ENCODE measurements at regions not wholly inside any gene's neighbourhood (a gene's known extent, or its start where the extent isn't known, plus 50 kb on each side); places are given as distances from the start of the nearest gene placed in this dataset.
A peak's percentile ranks its signal among the peaks of the same experiment; 100 is the strongest.
"Not testable (repeated sequence)": the region's sequence is repeated elsewhere in the genome, so short reads cannot be mapped to it uniquely, and the experiment has no call there.

DNA sequence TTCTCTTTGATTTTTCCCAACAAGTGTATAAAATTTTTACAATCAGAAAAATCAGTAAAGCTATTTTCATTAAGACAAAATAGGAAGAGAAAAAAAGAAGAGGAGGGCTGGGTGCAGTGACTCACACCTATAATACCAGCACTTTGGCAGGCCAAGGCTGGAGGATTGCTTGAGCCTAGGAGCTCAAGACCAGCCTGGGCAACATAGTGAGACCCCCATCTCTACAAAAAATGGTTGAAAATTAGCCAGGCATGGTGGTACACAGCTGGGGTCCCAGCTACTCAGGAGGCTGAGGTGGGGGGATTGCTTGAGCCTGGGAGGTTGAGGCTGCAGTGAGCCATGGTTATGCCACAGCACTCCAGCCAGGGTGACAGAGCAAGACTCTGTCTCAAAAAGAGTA, 172.3 kb downstream of the AKR1D1 start:
- DNase-seq: no peak
- Histone ChIP-seq H3K36me3 (no peaks in the 10 kb centered on the region), H3K4me1 (no peaks in the 10 kb centered on the region), H3K9me3 (no peaks in the 10 kb centered on the region), H3K4me3 (no peak overlapping the region), H3K27ac (no peak overlapping the region), H3K27me3 (no peaks in the 10 kb centered on the region)
- no peak for ATAC-seq
- TF ChIP-seq POLR2A (IDR thresholded peaks at IDR 0.05): no peak
- TF ChIP-seq, protein P1, sequence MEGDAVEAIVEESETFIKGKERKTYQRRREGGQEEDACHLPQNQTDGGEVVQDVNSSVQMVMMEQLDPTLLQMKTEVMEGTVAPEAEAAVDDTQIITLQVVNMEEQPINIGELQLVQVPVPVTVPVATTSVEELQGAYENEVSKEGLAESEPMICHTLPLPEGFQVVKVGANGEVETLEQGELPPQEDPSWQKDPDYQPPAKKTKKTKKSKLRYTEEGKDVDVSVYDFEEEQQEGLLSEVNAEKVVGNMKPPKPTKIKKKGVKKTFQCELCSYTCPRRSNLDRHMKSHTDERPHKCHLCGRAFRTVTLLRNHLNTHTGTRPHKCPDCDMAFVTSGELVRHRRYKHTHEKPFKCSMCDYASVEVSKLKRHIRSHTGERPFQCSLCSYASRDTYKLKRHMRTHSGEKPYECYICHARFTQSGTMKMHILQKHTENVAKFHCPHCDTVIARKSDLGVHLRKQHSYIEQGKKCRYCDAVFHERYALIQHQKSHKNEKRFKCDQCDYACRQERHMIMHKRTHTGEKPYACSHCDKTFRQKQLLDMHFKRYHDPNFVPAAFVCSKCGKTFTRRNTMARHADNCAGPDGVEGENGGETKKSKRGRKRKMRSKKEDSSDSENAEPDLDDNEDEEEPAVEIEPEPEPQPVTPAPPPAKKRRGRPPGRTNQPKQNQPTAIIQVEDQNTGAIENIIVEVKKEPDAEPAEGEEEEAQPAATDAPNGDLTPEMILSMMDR (IDR thresholded peaks at IDR 0.05 in 4 of 5, conservative IDR thresholded peaks at IDR 0.05 in 1 of 5): no peak
- intact Hi-C loops (cut with DNase I; ENCODE audit: low total_unique reads) (no loop called here), in situ Hi-C loops (cut with MboI; ENCODE audit: low sequenced_read_pairs in 4 of 4) (no loop called here)

DNA sequence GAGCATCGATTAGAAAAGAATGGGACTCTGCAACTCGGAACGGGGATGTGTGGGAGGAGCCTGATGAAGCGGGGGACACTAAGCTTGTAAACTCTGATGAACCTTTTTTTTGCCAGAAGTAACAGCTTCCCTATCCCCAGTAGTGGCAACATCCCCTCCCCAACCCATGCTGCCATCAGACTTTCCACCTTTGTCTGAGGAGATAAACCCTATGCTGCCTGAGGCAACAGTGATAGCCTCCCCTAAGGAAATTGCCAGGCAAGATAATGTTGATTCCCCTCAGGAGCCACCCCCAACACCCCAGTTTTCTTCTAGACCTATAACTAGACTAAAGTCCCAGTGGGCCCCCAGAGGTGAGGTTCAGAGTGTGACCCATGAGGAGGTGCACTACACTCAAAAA, 173.7 kb downstream of the AKR1D1 start:
- no peak overlapping the region for H3K4me3 ChIP-seq
- no peaks in the 10 kb centered on the region for H3K36me3 ChIP-seq
- H3K4me1 ChIP-seq: no peaks in the 10 kb centered on the region
- ATAC-seq (no peak), DNase-seq (no peak)
- in situ Hi-C loops (cut with MboI; ENCODE audit: low sequenced_read_pairs in 4 of 4): no loop called here
- no peaks in the 10 kb centered on the region for H3K9me3 ChIP-seq
- H3K27ac ChIP-seq: no peak overlapping the region
- no peak for TF ChIP-seq POLR2A (IDR thresholded peaks at IDR 0.05)
- TF ChIP-seq, protein P1 (IDR thresholded peaks at IDR 0.05 in 4 of 5, conservative IDR thresholded peaks at IDR 0.05 in 1 of 5): no peak
- intact Hi-C loops (cut with DNase I; ENCODE audit: low total_unique reads): no loop called here
- no peaks in the 10 kb centered on the region for H3K27me3 ChIP-seq

DNA sequence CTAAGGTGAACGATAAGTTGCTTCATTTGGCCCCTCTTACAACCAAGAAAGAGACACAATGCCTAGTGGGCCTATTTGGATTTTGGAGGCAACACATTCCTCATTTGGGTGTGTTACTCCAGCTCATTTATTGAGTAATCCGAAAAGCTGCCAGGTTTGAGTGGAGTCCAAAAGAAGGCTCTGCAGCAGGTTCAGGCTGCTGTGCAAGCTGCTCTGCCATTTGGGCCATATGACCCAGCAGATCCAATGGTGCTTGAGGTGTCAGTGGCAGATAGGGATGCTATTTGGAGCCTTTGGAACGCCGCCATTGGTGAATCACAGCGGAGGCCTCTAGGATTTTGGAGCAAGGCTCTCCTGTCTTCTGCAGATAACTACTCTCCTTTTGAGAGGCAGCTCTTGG, 176.4 kb downstream of the AKR1D1 start:
- H3K27me3 ChIP-seq; H3K4me1 ChIP-seq; DNase-seq; intact Hi-C loops (cut with DNase I; ENCODE audit: low total_unique reads); ATAC-seq; H3K36me3 ChIP-seq; H3K4me3 ChIP-seq; H3K9me3 ChIP-seq; in situ Hi-C loops (cut with MboI; ENCODE audit: low sequenced_read_pairs in 4 of 4); H3K27ac ChIP-seq: not testable (repeated sequence)

DNA sequence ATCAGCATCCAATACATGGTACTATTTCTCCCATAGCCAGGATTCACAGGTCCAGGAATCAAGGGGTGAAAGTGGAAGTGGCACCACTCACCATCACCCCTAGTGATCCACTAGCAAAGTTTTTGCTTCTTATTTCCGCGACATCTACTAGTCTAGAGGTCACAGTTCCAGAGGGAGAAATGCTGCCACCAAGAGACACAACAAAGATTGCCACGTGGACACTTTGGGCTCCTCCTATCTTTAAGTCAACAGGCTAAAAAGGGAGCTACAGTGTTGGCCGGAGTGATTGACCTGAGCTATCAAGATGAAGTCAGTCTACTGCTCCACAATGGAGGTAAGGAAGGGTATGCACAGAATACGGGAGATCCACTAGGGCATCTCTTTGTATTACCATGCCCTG, 178.2 kb downstream of the AKR1D1 start:
- Histone ChIP-seq H3K27me3 (no peaks in the 10 kb centered on the region), H3K9me3 (no peaks in the 10 kb centered on the region), H3K36me3 (no peaks in the 10 kb centered on the region), H3K27ac (no peak overlapping the region), H3K4me1 (no peaks in the 10 kb centered on the region), H3K4me3 (no peak overlapping the region)
- in situ Hi-C loops (cut with MboI; ENCODE audit: low sequenced_read_pairs in 4 of 4): no loop called here
- no peak for TF ChIP-seq POLR2A (IDR thresholded peaks at IDR 0.05)
- TF ChIP-seq, protein P1 (IDR thresholded peaks at IDR 0.05 in 4 of 5, conservative IDR thresholded peaks at IDR 0.05 in 1 of 5): no peak
- ATAC-seq: no peak
- no peak for DNase-seq
- intact Hi-C loops (cut with DNase I; ENCODE audit: low total_unique reads): no loop called here

DNA sequence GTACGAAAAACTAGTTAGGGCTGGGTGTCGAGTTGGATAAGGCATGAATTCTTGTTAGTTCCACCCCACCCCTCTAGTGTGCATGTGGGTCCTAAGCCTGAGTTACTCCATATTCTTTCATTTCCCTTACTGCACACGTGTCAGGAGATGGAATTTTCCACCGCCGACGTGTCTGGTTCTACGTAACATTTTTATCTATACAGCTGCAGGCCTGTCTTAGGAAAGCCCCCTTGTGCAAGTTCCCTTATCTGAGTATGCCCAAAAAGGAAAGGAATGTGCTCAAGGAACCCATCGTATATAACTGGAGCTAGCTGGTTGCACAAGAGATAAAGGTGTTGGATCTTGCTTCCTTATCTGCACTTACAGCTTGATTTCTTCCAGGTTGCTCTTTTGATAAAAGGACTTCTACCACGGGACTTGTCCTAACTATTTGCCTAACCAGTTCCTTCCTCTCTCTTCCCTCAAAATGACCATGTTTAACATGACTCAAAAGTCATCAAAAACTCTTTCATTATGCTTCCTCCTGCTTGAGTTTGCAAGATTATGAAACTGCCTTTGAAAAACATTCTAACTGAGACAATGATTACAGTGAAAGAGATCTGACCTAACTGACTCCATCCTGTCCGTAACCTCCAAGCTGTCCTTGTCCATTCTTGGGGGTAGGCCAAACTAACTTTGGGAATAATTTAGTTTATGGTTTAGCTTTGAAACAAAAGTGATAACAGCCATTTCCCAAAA, 181.4 kb downstream of the AKR1D1 start:
- Histone ChIP-seq H3K4me3 (no peak overlapping the region), H3K9me3 (no peaks in the 10 kb centered on the region), H3K4me1 (no peaks in the 10 kb centered on the region), H3K27ac (no peak overlapping the region), H3K27me3 (no peaks in the 10 kb centered on the region), H3K36me3 (no peaks in the 10 kb centered on the region)
- DNase-seq (no peak), ATAC-seq (peak in 1 of 2 donors; percentile 11)
- TF ChIP-seq, protein P1 (IDR thresholded peaks at IDR 0.05 in 4 of 5, conservative IDR thresholded peaks at IDR 0.05 in 1 of 5): no peak
- TF ChIP-seq POLR2A (IDR thresholded peaks at IDR 0.05): no peak
- intact Hi-C loops (cut with DNase I; ENCODE audit: low total_unique reads): no loop called here
- in situ Hi-C loops (cut with MboI; ENCODE audit: low sequenced_read_pairs in 4 of 4): no loop called here
